Astrocyte (in vitro differentiated cells and primary cell): ENCODE measurements at regions not wholly inside any gene's neighbourhood (a gene's known extent, or its start where the extent isn't known, plus 50 kb on each side); places are given as distances from the start of the nearest gene placed in this dataset.

Experiments used
- DNase-seq: peaks from one replicate; pipeline ENCODE4 v3.0.0-alpha.2; 2010; ENCODE audit warnings: low read depth
- FAIRE-seq: peaks from 2 replicates; lab custom pipeline; 2011; peaks lifted over from hg19 to GRCh38; lab: Jason Lieb, UNC
- H2AFZ ChIP-seq: 2 replicates; pipeline ENCODE4 v1.6.0; 2012; ENCODE audit warnings: low read depth, low read length, inconsistent platforms
- H3K27ac ChIP-seq: 2 replicates; pipeline ENCODE4 v1.5.1; 2011; ENCODE audit warnings: low read depth, low read length, inconsistent platforms
- H3K27me3 ChIP-seq: 2 replicates; pipeline ENCODE4 v1.6.0; 2011; ENCODE audit warnings: low read length, inconsistent platforms; ENCODE audit not compliant: insufficient read depth
- H3K36me3 ChIP-seq: 2 replicates; pipeline ENCODE4 v1.5.1; 2011; ENCODE audit warnings: low read length, inconsistent platforms; ENCODE audit not compliant: insufficient read depth
- H3K4me1 ChIP-seq: 2 replicates; pipeline ENCODE4 v1.5.1; 2011; ENCODE audit warnings: low read length, inconsistent platforms; ENCODE audit not compliant: insufficient read depth
- H3K4me2 ChIP-seq: 2 replicates; pipeline ENCODE4 v1.6.0; 2012; ENCODE audit warnings: low read length, inconsistent platforms
- H3K4me3 ChIP-seq: 2 replicates; pipeline ENCODE4 v1.5.1; 2011; ENCODE audit warnings: low read depth, mild to moderate bottlenecking, low read length, inconsistent platforms; ENCODE audit not compliant: insufficient read depth
- H3K79me2 ChIP-seq: 2 replicates; pipeline ENCODE4 v1.6.0; 2012; ENCODE audit warnings: mild to moderate bottlenecking, low read length, inconsistent platforms; ENCODE audit not compliant: insufficient read depth
- H3K9ac ChIP-seq: 2 replicates; pipeline ENCODE4 v1.6.0; 2012; ENCODE audit warnings: mild to moderate bottlenecking, low read length, inconsistent platforms
- H3K9me3 ChIP-seq: 2 replicates; pipeline ENCODE4 v1.5.1; 2012; ENCODE audit warnings: low read depth, mild to moderate bottlenecking, low read length, inconsistent platforms; ENCODE audit not compliant: insufficient read depth
- H4K20me1 ChIP-seq: 2 replicates; pipeline ENCODE4 v1.6.0; 2012; ENCODE audit warnings: low read length, inconsistent platforms; ENCODE audit not compliant: insufficient read depth
- H3K27ac Mint-ChIP-seq: one replicate; pipeline ENCODE4 v1.8.0; 2021; ENCODE audit warnings: mild to moderate bottlenecking, mixed read lengths; ENCODE audit not compliant: unreplicated experiment
- H3K27me3 Mint-ChIP-seq: one replicate; pipeline ENCODE4 v1.8.0; 2021; ENCODE audit warnings: low read depth, mixed read lengths; ENCODE audit not compliant: unreplicated experiment
- H3K36me3 Mint-ChIP-seq: one replicate; pipeline ENCODE4 v1.8.0; 2021; ENCODE audit warnings: low read depth, mixed read lengths; ENCODE audit not compliant: unreplicated experiment
- H3K4me1 Mint-ChIP-seq: one replicate; pipeline ENCODE4 v1.8.0; 2021; ENCODE audit warnings: low read depth, mixed read lengths; ENCODE audit not compliant: unreplicated experiment
- H3K4me3 Mint-ChIP-seq: one replicate; pipeline ENCODE4 v1.8.0; 2021; ENCODE audit warnings: mild to moderate bottlenecking, moderate library complexity, mixed read lengths; ENCODE audit not compliant: unreplicated experiment
- H3K9me3 Mint-ChIP-seq: one replicate; pipeline ENCODE4 v1.8.0; 2021; ENCODE audit warnings: mild to moderate bottlenecking, mixed read lengths; ENCODE audit not compliant: unreplicated experiment
- EZH2 ChIP-seq: IDR thresholded peaks from 2 replicates; pipeline ENCODE4 v1.6.1; 2012; ENCODE audit warnings: mild to moderate bottlenecking, low read length, inconsistent platforms; ENCODE audit not compliant: insufficient read depth
- TF ChIP-seq, protein P1 (sequence below): IDR thresholded peaks from 2 replicates; pipeline ENCODE4 v1.5.1; 2011; ENCODE audit warnings: low read depth, mild to moderate bottlenecking, inconsistent platforms, low read length, moderate library complexity; ENCODE audit not compliant: insufficient read depth

DNA sequence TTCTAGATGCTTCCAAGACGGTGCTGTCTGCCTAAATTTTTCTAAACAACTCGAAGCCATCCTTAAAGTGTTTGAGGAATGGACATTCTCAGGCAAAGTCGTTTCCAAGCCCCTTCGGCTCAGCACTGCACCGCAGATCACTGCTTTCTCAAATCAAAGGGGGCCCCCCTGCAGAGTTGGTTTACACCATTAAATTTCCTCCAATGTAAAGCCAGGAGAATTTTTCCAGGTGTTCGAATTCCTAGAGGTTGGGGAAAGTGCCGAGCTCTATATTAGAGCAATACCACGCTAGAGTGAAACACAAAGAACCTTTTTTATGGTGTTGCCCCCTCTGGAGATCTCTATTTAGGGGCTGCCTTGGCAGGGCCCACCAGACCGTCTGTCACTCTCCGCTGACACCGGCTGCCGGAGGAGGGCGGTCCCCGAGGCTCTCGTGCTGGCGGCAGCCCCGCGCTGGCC is 277.9 kb upstream of the NR2F2 start:
- no peaks in the 10 kb centered on the region for H3K9me3 ChIP-seq
- H2AFZ ChIP-seq = peak overlapping the region; percentile 68
- H3K4me3 Mint-ChIP-seq = no peak overlapping the region
- TF ChIP-seq EZH2 = no peak
- TF ChIP-seq, protein P1, sequence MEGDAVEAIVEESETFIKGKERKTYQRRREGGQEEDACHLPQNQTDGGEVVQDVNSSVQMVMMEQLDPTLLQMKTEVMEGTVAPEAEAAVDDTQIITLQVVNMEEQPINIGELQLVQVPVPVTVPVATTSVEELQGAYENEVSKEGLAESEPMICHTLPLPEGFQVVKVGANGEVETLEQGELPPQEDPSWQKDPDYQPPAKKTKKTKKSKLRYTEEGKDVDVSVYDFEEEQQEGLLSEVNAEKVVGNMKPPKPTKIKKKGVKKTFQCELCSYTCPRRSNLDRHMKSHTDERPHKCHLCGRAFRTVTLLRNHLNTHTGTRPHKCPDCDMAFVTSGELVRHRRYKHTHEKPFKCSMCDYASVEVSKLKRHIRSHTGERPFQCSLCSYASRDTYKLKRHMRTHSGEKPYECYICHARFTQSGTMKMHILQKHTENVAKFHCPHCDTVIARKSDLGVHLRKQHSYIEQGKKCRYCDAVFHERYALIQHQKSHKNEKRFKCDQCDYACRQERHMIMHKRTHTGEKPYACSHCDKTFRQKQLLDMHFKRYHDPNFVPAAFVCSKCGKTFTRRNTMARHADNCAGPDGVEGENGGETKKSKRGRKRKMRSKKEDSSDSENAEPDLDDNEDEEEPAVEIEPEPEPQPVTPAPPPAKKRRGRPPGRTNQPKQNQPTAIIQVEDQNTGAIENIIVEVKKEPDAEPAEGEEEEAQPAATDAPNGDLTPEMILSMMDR = no peak
- H3K27me3 ChIP-seq = peaks cover 7% of the 10 kb centered on the region
- no peaks in the 10 kb centered on the region for H3K79me2 ChIP-seq
- H3K27ac Mint-ChIP-seq = no peak overlapping the region
- FAIRE-seq (no peak), DNase-seq (no peak)
- H3K36me3 Mint-ChIP-seq = no peaks in the 10 kb centered on the region
- H4K20me1 ChIP-seq = no peaks in the 10 kb centered on the region
- peak overlapping the region; percentile 43 for H3K4me3 ChIP-seq
- peaks cover 20% of the 10 kb centered on the region for H3K4me1 ChIP-seq
- peak overlapping the region; percentile 82 for H3K4me2 ChIP-seq
- peaks cover 29% of the 10 kb centered on the region for H3K27me3 Mint-ChIP-seq
- H3K27ac ChIP-seq = no peak overlapping the region
- H3K9ac ChIP-seq = peak overlapping the region; percentile 16
- no peaks in the 10 kb centered on the region for H3K9me3 Mint-ChIP-seq
- H3K36me3 ChIP-seq = no peaks in the 10 kb centered on the region
- peaks cover 7% of the 10 kb centered on the region for H3K4me1 Mint-ChIP-seq

DNA sequence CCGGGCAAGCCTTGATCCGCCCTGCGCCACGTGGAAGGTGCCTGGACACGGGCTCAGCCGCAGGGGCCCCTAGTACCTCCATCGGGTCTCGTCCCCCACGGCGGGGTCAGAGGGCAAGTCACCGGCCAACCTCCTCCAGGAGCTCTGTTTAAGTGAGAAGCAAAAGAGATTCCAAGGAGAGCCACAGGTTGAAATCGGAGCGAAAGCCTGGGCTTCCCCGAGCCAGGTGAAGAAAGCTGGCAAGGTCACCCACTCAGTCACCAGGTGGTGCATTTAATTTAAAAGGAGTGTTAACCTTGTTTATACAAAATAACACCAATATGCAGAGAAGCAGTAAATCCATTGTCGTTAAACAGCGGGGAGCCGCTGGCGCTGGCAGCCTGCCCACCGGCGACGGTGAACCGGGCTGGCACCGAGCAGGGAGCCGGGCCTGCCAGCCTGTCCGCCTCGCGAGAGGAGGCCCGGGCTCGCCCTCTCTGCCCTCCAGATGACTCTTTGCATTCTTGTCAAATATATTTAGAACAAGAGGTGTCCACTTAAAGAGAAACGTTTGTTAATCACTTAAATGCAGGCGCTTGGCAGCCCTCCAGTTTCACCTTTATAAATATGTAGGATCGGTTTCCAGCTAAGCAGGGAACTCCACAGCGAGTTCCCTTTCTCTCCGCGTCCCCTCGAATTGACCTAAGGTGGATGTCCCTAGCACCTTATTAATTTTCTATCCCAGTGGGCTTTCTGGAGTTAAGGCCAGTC is 277.3 kb upstream of the NR2F2 start:
- Histone ChIP-seq H3K79me2 (no peaks in the 10 kb centered on the region), H3K4me1 (peaks cover 14% of the 10 kb centered on the region), H3K4me2 (peak overlapping the region; percentile 82), H3K9ac (peak overlapping the region; percentile 16), H3K9me3 (no peaks in the 10 kb centered on the region), H2AFZ (peak overlapping the region; percentile 68), H3K4me3 (peak overlapping the region; percentile 43), H4K20me1 (no peaks in the 10 kb centered on the region), H3K27me3 (peaks cover 7% of the 10 kb centered on the region), H3K36me3 (no peaks in the 10 kb centered on the region), H3K27ac (no peak overlapping the region)
- TF ChIP-seq, protein P1 = no peak
- peaks cover 4% of the 10 kb centered on the region for H3K4me1 Mint-ChIP-seq
- no peaks in the 10 kb centered on the region for H3K36me3 Mint-ChIP-seq
- FAIRE-seq = no peak
- peaks cover 29% of the 10 kb centered on the region for H3K27me3 Mint-ChIP-seq
- H3K9me3 Mint-ChIP-seq = no peaks in the 10 kb centered on the region
- H3K27ac Mint-ChIP-seq = no peak overlapping the region
- peak overlapping the region; percentile 66 for H3K4me3 Mint-ChIP-seq
- peak; percentile 4 for DNase-seq
